HG03066 (cell line): ENCODE measurements at regions not wholly inside any gene's neighbourhood (a gene's known extent, or its start where the extent isn't known, plus 50 kb on each side); places are given as distances from the start of the nearest gene placed in this dataset.
"Not testable (repeated sequence)": the region's sequence is repeated elsewhere in the genome, so short reads cannot be mapped to it uniquely, and the experiment has no call there.

ENCODE experiments used
- ATAC-seq: cut with Tn5 transposase; IDR thresholded peaks from one replicate; pipeline ENCODE4 v1.9.1; 2021; ENCODE audit warnings: low read depth; ENCODE audit not compliant: unreplicated experiment

- ATAC-seq = no peak
These were observed 260.9 kb upstream of the SOX4 start for GRCh38 chr6:21332660-21333059.

DNA sequence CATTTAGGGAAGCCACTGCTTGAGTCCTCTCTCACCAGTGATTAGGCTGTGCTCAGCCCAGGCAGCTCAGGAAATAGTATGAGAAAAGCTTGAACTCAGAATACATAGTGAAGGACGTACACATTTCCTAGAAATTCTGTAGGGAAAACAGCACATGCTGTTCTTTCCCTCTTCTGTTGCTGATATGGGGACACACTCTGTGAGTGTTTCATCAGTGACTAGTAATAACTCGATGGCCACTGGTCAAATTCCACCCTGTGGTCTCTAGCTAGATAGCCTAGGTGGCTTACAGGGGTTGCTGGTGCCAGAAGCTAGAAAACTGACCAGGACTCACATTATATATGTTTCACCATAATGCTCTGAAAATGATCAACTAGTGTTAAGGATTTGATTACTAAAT, 259.8 kb upstream of the SOX4 start:
- ATAC-seq = no peak

DNA sequence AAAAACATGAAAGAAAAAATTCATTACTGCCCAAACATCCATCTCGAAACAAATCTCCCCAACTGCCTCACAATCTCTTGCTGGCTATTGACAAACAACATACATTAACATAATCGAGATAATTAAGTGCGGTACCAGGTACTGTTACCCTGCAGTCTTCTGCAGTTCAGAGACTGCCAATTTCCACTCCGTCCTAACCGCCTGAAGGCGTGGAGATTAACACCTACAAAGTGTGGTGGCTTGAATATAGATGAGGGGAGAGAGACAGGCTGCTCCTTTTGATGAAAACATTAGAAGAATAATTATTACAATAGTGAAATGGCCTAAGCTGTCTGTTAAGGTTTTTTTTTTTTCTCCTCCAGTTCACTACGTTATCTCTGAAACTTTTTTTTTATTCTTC, 258.9 kb upstream of the SOX4 start:
- no peak for ATAC-seq

- no peak for ATAC-seq
These were observed 258.0 kb upstream of the SOX4 start for GRCh38 chr6:21335591-21335990.

- no peak for ATAC-seq
These were observed 256.3 kb upstream of the SOX4 start for GRCh38 chr6:21337263-21337662.

GRCh38 chr6:21340573-21340972, 253.0 kb upstream of the SOX4 start:
- ATAC-seq = no peak

DNA sequence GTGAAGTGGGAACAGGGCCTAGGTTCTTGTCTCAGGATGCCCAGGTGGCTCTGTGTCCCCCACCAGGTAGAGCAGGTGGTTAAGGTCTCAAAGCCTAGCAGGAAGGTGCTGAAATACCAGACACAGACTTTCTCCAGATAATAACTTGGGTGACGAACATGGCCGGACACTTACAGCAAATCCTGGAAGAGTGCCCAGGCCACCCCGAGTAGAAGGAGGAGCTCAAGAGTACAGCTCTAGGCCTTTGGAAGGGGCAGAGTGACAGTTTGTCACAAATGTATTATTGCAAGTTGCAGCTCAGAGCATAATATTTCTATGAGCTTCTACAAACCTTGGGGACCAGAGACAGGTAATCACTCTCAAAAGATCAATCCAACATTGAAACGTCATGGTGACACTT, 251.6 kb upstream of the SOX4 start:
- no peak for ATAC-seq

DNA sequence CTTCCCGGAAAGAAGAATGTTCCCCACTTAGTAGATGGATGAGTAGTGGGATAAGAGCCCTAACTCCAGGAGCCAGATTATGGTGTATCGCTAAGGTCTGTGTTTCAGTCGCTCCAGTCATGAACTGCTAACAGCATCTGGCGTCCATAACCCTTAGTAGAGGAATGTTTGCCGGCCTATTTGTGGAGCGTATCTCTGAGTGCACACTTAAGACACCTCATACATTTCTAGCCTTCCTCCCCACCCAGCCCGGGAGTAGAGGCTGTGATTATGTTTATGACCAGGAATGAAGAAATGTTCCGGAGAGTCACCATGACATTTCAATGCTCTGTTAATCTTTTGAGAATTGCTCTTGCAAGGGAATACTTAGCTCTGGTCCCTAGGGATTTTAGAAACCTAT, 251.1 kb upstream of the SOX4 start:
- no peak for ATAC-seq

- ATAC-seq = not testable (repeated sequence)
These were observed 247.8 kb upstream of the SOX4 start for GRCh38 chr6:21345704-21346103.

GRCh38 chr6:21348146-21348503, 245.4 kb upstream of the SOX4 start:
- no peak for ATAC-seq

DNA sequence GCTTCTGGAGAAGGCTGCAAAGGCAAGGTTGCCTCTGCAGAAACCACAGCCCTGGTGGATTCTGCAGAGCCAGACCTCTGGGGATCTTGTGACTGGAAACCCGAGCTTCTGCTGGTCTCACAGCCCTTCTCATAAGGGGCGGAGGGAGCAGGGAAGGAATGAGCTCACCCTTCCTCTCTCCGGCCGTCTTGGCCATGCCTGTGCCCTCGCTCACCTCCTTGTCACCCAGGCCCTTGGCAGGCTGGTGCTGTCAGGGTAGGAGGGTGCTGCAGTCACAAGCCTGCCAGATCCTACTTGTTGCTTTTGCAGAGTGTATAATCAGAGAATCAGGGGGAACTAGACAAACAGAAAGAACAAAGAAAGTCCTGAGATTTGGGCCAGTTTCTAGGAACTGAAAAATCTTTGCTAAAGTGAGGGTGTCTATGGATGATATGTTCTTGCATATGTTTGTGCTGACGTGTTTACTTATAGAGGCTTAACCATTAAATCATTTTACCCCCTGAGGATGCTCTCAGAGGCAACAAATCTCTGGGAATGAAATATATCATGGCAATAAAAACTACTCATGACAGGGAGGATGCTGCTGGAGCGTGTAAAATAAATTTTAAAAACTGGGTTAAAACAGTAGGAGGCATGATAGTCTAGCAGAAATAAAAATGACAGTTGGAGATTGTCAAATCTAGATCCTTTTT, 244.9 kb upstream of the SOX4 start:
- ATAC-seq = no peak

DNA sequence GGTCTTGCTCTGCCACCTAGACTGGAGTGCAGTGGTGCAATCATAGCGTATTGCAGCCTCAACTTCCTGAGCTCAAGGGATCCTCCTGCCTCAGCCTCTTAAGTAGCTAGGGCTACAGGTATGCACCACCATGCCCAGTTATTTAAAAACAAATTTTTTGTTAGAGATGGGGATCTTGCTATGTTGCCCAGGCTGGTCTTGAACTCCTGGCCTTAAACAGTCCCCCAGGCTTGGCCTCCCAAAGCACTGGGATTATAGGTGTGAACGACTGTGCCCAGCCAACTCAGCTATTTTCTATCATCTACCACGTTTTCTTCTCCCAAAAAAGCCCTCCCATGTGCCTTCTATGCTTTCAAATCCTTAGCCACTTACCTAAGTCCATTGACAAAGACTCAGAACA, 243.7 kb upstream of the SOX4 start:
- ATAC-seq = no peak

- no peak for ATAC-seq
These were observed 242.6 kb upstream of the SOX4 start for GRCh38 chr6:21350926-21351325.

- ATAC-seq = no peak
These were observed 241.4 kb upstream of the SOX4 start for GRCh38 chr6:21352131-21352530.

DNA sequence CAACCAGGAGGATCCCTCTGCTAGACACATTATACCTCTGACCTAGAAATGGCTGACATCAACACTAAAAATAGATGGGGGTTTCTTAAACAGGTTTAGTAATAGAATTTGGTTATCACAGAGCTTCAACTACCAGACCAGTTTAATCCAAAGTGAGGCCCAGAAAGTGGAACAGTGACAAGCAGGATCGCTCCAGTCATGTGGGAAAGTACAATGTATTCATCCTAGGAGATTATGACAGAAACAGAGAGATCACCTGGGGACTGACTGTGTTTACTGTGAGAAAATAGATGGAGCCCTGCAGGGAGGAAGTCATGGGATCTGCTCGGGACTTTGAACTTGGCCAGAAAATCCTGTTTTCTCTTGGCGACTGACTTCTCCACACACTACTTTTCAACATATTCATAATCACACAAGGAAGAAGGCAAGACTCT, 238.7 kb upstream of the SOX4 start:
- ATAC-seq = no peak

- ATAC-seq = no peak
These were observed 237.9 kb upstream of the SOX4 start for GRCh38 chr6:21355638-21356037.

GRCh38 chr6:21357262-21357661, 236.3 kb upstream of the SOX4 start:
- no peak for ATAC-seq

DNA sequence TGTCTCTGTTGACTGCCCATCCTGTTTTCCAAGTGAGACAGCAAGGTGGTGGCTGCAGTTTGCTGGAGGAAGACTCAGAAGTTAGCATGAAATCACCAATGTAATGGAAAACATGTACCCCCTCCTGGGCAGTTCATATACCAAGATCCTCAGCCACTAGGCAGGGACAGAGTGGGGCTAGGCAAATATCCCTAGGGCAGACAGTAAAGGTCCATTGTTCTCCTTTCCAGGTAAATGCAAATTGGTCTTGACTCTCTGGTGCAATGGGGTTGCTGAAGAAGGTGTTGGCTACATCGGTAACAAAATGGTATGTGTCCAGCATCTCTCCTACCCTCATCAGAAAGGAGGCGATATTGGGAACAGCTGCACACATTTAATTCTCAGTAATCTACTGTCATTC, 233.6 kb upstream of the SOX4 start:
- ATAC-seq = no peak

DNA sequence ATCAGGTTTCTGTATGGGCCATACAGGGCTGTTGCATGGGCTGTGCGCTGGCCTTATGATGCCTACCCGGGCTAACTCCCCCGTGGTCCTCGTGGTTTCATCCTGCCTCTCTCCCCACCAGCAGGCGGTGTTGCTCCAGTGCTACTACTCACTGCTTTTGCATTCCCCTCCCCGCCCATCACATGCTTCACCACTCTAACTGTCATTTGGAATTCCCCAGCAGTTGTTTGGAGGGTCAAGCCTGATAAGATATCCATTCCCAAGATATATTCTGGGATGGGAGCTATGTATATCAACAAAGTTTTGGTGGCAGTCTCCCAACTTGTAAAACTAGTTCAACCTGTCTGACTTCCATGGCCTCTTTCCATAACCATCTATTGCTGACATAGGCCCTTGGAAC, 233.2 kb upstream of the SOX4 start:
- no peak for ATAC-seq

GRCh38 chr6:21367148-21367547, 226.4 kb upstream of the SOX4 start:
- ATAC-seq = no peak

GRCh38 chr6:21367649-21368154, 225.8 kb upstream of the SOX4 start:
- ATAC-seq = no peak

- ATAC-seq = no peak
These were observed 222.5 kb upstream of the SOX4 start for GRCh38 chr6:21371061-21371460.

DNA sequence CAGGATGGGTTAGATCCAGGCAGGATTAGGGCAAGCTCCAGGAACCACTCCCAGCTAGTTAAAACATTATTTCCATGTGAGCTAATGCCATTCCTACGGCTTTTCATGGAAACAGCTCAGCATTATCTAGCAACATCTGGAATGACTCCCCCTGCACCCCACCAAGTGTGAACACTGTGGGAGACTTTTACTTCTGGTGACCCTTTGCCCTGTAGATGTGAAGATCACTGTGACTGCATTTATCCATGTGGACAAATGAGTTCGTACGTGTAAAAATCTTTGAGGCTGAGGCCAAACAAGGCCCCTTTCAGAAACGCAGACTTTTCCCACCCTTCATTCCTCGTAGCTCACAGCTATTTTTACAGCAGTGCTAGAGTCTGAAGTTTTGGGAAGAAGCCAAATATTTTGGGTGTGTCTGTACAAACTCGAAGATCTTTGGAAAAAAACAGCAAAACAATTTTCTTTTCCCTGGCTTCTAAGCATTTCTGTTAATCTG, 221.8 kb upstream of the SOX4 start:
- no peak for ATAC-seq
